Urinary bladder (tissue), 3 donors: ENCODE measurements at regions not wholly inside any gene's neighbourhood (a gene's known extent, or its start where the extent isn't known, plus 50 kb on each side); places are given as distances from the start of the nearest gene placed in this dataset.

Experiments
- DNase-seq: peaks from one replicate; pipeline ENCODE4 v3.0.0-alpha.2; 2015; ENCODE audit errors: extremely low spot score
- H3K27ac ChIP-seq: one replicate; pipeline ENCODE4 v1.5.1; 2013; ENCODE audit warnings: low read depth, mild to moderate bottlenecking, moderate library complexity
- H3K36me3 ChIP-seq: one replicate; pipeline ENCODE4 v1.6.1; 2013; ENCODE audit warnings: mild to moderate bottlenecking, moderate library complexity; ENCODE audit not compliant: insufficient read depth
- H3K4me1 ChIP-seq: one replicate; pipeline ENCODE4 v1.6.1; 2013; ENCODE audit warnings: mild to moderate bottlenecking, moderate library complexity; ENCODE audit not compliant: insufficient read depth
- H3K4me3 ChIP-seq: one replicate; pipeline ENCODE4 v1.5.1; 2013; ENCODE audit warnings: low read depth, low read length
- WGBS: extraction: QIAGEN DNeasy Blood & Tissue Kit; methylation state at CpG from one replicate; pipeline ENCODE4 v1.1.7; 2013; 5-methylcytosine and 5-hydroxymethylcytosine counted together
- donor health status: healthy with polysubstance abuse.
- donor health status: healthy.

GRCh38 chr5:6868575-6869215 is 155.5 kb downstream of the TENT4A start:
- Histone ChIP-seq H3K27ac (no peak overlapping the region), H3K4me3 (no peak overlapping the region), H3K36me3 (no peaks in the 10 kb centered on the region), H3K4me1 (no peaks in the 10 kb centered on the region)
- no peak for DNase-seq
- WGBS = 83% methylated on average over 11 of the region's 11 CpGs

GRCh38 chr5:6869677-6870076 is 156.4 kb downstream of the TENT4A start:
- WGBS = 86% methylated on average over 7 of the region's 7 CpGs
- H3K4me3 ChIP-seq = no peak overlapping the region
- DNase-seq = no peak

GRCh38 chr5:6872441-6873160 is 159.4 kb downstream of the TENT4A start:
- no peaks in the 10 kb centered on the region for H3K36me3 ChIP-seq
- DNase-seq = no peak
- H3K4me1 ChIP-seq = no peaks in the 10 kb centered on the region
- no peak overlapping the region for H3K4me3 ChIP-seq
- 75% methylated on average over 12 of the region's 12 CpGs for WGBS
- no peak overlapping the region for H3K27ac ChIP-seq

More at GRCh38 chr5:6869677-6870076, 156.4 kb downstream of the TENT4A start:
- Histone ChIP-seq H3K36me3 (no peaks in the 10 kb centered on the region), H3K4me1 (no peaks in the 10 kb centered on the region), H3K27ac (no peak overlapping the region)

GRCh38 chr5:6873359-6873758 is 160.1 kb downstream of the TENT4A start:
- DNase-seq = no peak
- no peaks in the 10 kb centered on the region for H3K4me1 ChIP-seq
- WGBS = 77% methylated on average over 3 of the region's 3 CpGs
- H3K36me3 ChIP-seq = no peaks in the 10 kb centered on the region
- H3K27ac ChIP-seq = no peak overlapping the region
- no peak overlapping the region for H3K4me3 ChIP-seq

- no peaks in the 10 kb centered on the region for H3K36me3 ChIP-seq
- no peak for DNase-seq
- H3K4me1 ChIP-seq = no peaks in the 10 kb centered on the region
- no peak overlapping the region for H3K27ac ChIP-seq
- H3K4me3 ChIP-seq = no peak overlapping the region
- 77% methylated on average over 6 of the region's 6 CpGs for WGBS
These were observed 162.1 kb downstream of the TENT4A start for GRCh38 chr5:6875376-6875775.

GRCh38 chr5:6877986-6878828 is 165.0 kb downstream of the TENT4A start:
- no peak overlapping the region for H3K27ac ChIP-seq
- H3K4me3 ChIP-seq = no peak overlapping the region
- 83% methylated on average over 13 of the region's 13 CpGs for WGBS
- H3K36me3 ChIP-seq = no peaks in the 10 kb centered on the region
- no peak for DNase-seq
- no peaks in the 10 kb centered on the region for H3K4me1 ChIP-seq

GRCh38 chr5:6885581-6885980 is 172.3 kb downstream of the TENT4A start:
- WGBS = 77% methylated on average over 2 of the region's 2 CpGs
- Histone ChIP-seq H3K4me1 (no peaks in the 10 kb centered on the region), H3K27ac (no peak overlapping the region), H3K4me3 (no peak overlapping the region), H3K36me3 (no peaks in the 10 kb centered on the region)
- DNase-seq = no peak

- WGBS = 53% methylated on average over 3 of the region's 3 CpGs
- Histone ChIP-seq H3K27ac (no peak overlapping the region), H3K36me3 (no peaks in the 10 kb centered on the region), H3K4me3 (no peak overlapping the region), H3K4me1 (no peaks in the 10 kb centered on the region)
- no peak for DNase-seq
These were observed 173.6 kb downstream of the TENT4A start for GRCh38 chr5:6886866-6887265.

- H3K4me3 ChIP-seq = no peak overlapping the region
- no peak overlapping the region for H3K27ac ChIP-seq
- 79% methylated on average over 1 of the region's 1 CpG for WGBS
- no peaks in the 10 kb centered on the region for H3K4me1 ChIP-seq
- DNase-seq = no peak
- no peaks in the 10 kb centered on the region for H3K36me3 ChIP-seq
These were observed 175.8 kb downstream of the TENT4A start for GRCh38 chr5:6889030-6889429.

- no peak for DNase-seq
- Histone ChIP-seq H3K27ac (no peak overlapping the region), H3K4me3 (no peak overlapping the region), H3K36me3 (no peaks in the 10 kb centered on the region), H3K4me1 (no peaks in the 10 kb centered on the region)
- WGBS = 54% methylated on average over 9 of the region's 9 CpGs
These were observed 186.0 kb downstream of the TENT4A start for GRCh38 chr5:6899221-6899620.

- H3K4me1 ChIP-seq = no peaks in the 10 kb centered on the region
These were observed 187.3 kb downstream of the TENT4A start for GRCh38 chr5:6900247-6901227.

GRCh38 chr5:6902094-6902493 is 188.9 kb downstream of the TENT4A start:
- Histone ChIP-seq H3K36me3 (no peaks in the 10 kb centered on the region), H3K27ac (no peak overlapping the region), H3K4me3 (no peak overlapping the region), H3K4me1 (no peaks in the 10 kb centered on the region)
- no peak for DNase-seq
- WGBS = 84% methylated on average over 3 of the region's 3 CpGs

More at GRCh38 chr5:6900247-6901227, 187.3 kb downstream of the TENT4A start:
- H3K4me3 ChIP-seq = no peak overlapping the region
- no peak overlapping the region for H3K27ac ChIP-seq
- 72% methylated on average over 17 of the region's 17 CpGs for WGBS
- H3K36me3 ChIP-seq = no peaks in the 10 kb centered on the region
- DNase-seq = peak; percentile 13

- H3K4me3 ChIP-seq = no peak overlapping the region
- H3K27ac ChIP-seq = no peak overlapping the region
- no peaks in the 10 kb centered on the region for H3K4me1 ChIP-seq
- no peak for DNase-seq
- 84% methylated on average over 5 of the region's 5 CpGs for WGBS
- no peaks in the 10 kb centered on the region for H3K36me3 ChIP-seq
These were observed 189.4 kb downstream of the TENT4A start for GRCh38 chr5:6902597-6902996.
